GM19328 (cell line): ENCODE measurements at regions not wholly inside any gene's neighbourhood (a gene's known extent, or its start where the extent isn't known, plus 50 kb on each side); places are given as distances from the start of the nearest gene placed in this dataset.

Source experiments
- ATAC-seq: cut with Tn5 transposase; IDR thresholded peaks from one replicate; pipeline ENCODE4 v1.9.1; 2021; ENCODE audit warnings: mild to moderate bottlenecking, moderate library complexity; ENCODE audit not compliant: unreplicated experiment

DNA sequence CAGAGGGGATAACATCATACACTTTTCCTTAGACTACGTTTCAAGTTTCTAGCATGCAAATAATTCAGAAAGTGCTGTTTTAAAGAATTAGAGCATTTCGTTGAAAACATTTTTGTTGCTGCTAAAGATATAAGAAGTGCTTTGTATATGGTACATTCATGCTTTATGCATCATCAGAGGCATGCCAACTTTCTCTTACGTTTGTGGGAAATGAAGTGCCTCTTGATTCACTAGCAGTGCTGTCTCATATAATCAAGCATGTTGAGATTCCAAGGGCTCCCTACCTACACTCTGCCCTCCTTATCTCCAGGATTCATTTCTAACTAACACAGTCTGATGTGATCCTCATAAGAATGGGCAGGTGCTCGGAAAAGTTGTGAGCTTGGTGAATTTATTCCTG is 748.6 kb upstream of the DDX18 start:
- ATAC-seq = no peak

DNA sequence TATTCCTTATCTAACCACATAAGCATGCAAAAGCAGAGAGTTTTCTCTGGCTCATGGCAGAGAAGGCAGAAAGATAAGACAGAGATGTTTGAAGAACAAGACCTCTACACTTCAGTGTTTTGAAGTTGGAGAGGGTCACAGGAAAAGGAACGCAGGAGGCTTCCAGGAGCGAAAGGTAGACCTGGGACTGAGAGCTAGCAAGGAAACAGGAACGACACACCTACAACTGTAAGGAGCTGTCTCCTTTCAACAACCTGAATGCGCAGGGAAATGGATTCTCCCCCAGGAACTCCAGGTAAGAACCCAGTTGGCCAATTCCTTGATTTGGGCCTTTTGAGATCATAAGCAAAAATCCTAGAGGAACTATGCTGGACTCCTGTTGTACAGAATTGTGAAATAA is 746.6 kb upstream of the DDX18 start:
- no peak for ATAC-seq

DNA sequence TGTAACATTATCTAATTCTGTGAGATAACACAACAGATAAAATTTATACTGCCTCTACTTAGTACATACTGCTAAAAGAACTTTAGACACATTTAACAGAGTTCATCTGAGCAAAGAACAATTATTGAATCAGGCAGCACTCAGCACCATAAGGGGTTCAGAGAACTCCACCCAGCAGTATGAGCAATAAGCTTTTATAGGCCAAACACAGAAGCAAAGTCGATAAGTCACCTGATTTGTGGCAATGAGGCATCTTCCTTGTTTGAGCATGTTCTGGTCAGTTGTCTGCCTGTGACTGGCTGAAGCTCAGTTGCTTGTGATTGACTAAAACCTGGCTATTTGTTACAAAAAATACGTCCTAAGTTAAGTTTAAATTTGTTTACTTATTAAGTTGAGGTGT is 746.1 kb upstream of the DDX18 start:
- ATAC-seq = no peak

DNA sequence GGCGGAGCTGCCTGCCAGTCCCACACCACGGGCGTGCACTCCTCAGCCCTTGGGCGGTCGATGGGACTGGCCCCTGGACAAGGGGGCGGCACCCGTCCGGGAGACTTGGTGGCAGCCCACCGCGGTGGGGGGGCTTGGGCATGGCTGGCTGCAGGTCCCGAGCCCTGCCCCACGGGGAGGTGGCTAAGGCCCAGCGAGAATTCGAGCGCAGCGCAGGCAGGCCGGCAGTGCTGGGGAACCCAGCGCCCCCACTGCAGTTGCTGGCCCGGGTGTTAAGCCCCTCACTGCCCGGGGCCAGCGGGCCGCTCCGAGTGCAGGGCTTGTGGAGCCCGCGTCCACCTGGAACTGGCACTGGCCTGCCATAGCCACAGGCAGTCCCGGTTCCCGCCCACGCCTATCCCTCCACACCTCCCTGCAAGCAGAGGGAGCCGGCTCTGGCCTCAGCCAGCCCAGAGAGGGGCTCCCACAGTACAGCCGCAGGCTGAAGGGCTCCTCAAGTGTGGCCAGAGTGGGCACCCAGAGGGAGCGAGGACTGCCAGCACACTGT is 742.9 kb upstream of the DDX18 start:
- ATAC-seq = no peak

DNA sequence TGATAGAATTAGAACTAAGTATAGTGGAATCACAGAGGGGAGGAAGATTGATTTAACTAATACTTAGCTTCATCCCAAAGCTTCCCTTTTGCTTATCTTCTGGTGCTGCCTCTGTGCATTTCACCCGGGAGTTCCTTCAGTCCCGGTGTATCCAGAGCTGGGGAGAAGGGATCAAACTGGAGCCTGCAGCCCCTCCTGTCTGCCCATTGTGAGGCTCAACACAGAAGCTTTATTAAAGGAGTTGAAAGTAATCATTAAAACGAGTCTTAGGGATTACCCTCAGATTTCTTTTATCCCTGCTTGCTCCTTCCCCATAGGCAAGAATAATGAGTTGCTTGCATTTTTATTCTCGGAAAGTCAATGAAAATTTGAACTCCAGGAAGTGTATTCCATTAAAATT is 739.7 kb upstream of the DDX18 start:
- no peak for ATAC-seq

DNA sequence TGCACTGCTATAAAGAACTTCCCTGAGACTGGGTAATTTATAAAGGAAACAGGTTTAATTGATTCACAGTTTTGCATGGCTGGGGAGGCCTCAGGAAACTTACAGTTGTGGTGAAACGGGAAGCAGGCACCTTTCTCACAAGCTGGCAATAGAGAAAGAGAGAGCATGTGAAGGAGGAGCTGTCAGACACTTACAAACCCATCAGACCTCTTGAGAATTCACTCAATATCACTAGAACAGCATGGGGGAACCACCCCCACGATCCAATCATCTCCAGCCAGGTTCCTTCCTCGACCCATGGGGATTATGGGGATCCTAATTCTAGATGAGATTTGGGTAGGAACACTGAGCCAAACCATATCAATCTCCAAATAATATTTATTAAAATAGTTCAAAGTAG is 729.2 kb upstream of the DDX18 start:
- no peak for ATAC-seq

DNA sequence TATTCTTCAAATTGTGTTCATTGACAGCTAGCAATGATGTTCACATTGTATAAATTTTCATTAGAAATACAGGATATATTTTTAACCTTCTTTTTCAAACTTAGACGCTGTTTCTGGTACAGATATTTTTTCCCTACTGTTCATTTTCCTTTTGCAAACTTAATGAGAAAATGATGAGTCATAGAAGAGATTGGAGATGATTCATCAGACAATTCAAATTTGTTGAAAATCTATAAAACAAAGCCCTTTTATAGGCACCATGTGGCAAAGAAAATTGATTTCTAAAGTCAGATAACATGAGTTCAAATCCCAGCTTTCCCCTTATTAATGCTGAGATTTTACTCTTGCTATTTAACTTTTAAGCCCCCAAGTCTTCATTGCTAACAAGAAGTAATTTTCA is 728.8 kb upstream of the DDX18 start:
- ATAC-seq = no peak

DNA sequence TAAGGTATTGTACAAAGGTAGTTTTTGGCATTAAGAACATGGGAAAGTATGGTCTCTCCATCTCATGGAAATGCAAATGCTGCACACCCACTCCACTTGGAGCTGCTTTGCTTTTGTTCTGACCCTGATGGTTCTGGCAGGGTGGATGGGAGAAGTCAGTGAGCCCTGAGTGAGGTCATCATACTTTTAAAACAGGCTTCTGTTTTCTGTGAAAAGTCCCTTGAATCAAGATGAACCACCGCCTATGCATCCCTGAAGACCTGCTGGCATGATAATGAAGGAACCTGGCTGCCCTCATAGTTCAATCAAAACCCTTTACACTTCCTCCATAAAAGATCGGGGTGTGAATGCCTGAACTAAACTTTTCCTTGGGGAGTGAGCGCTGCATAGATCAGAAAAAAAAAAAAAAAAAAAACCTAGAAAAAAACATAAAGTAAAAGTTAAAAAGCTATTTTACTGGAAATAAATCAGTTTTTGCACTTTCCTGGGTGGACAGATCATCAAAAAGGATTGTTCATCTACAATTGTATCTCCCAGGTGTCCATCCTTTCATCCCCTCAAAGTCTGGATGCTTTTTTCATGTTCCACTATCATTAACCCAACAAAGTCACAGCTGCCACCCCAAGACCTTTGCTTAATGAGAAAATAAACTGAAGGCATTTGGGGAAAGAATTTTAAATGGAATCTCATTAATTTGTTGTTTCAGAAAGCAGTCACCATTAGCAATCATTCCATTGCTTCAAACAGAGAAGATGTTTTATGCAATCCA is 728.1 kb upstream of the DDX18 start:
- no peak for ATAC-seq

DNA sequence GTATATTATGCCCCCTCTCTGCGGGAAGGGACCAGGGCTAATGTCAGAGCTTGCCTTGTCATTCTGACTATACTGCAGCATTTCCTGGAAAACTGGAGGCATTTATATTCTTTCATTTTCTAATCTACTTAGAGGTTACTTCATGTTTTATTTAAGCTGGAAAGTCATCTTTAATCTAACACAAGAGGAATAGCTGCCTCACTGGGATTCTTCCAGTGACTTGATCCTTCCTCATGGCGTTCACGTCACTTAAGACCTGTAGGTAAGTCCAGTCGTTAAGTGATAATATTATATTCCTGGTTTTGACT is 727.6 kb upstream of the DDX18 start:
- no peak for ATAC-seq

DNA sequence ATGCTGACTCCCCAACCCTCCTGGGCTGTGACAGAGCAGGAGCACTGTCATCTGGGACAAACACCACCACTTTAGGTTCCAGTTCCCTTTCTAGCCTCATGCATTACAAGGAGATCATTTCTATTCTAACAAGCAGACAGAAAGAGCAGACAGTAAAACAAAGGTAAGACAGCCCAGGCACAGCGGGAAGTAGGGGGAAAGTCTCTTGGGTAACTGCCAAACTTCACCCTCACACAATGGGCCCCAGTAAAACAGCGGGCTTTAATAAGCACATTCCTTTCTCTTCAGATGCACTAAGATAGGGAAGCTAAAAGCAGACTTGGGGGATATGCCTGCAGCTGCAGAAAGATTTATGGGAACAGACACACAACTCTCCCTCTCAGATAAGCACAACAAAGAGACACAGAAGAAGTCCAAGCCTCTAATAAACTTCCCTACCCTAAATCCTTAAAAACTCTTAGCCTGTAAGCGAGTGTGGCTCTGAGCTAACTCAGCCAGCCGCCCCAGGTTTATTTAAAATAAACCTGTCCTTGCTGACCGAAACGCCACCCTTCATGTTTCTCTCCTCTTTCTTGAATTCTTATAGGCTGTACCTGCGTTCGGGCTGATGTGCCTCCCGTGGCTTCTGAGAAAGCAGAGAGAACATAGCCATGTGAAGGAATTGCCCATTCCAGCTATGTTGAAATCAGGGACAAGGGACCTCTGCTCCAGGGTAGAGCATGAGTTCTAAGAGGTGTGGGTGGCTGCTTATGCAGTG is 726.8 kb upstream of the DDX18 start:
- no peak for ATAC-seq

DNA sequence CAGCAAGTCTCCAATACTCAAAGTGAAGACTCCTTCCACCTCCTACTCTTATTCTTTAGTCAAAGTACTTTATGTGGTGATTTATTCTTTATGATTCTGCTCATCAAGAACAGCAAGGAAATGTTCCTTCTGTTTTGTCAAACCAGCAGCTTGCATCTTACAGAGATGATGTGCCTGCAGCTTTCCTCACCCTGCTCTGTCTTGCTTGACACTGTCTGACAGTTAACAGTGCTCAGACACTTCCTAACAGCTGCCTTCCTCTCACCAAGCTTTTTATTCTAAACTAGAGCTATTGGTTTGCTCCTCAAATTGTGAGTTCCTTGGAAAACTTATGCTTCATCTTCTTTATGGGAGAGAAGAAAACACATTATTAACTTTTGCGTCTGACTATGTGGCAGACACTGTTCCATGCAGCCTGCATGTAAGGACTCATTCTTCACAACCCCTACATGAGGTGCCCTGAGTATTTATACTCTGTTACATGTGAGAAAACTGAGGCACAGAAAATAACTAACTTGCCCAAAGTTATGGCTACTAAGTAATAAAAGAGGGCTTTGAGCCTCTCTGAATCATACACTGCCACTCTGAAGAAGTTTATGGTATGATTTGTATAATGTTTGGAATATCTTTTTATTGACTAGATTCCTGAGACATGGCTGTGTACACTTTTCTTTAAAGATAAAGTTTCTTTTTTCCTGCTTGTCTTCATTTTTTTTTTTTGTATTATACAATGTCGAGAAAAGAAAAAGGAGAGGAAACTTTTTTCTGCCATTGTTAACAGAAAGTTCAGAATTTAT is 723.3 kb upstream of the DDX18 start:
- ATAC-seq = no peak

DNA sequence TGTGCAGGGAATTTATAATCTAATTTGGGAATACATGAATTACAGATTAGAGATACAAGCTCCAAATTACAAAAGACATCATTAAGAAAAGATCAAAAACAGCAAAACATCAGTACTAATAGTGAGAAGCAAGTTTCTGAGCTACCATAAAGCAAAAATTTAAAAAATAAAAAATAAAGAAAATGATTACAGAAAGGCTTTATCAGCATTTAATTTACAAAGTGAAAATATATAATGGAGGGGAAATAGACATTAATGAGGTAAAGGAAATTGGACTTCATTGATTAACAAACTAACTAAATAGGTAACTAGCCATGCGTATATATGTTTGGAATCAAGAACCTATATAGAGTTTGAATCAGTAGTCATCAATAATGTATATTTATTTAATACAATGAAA is 712.9 kb upstream of the DDX18 start:
- no peak for ATAC-seq

DNA sequence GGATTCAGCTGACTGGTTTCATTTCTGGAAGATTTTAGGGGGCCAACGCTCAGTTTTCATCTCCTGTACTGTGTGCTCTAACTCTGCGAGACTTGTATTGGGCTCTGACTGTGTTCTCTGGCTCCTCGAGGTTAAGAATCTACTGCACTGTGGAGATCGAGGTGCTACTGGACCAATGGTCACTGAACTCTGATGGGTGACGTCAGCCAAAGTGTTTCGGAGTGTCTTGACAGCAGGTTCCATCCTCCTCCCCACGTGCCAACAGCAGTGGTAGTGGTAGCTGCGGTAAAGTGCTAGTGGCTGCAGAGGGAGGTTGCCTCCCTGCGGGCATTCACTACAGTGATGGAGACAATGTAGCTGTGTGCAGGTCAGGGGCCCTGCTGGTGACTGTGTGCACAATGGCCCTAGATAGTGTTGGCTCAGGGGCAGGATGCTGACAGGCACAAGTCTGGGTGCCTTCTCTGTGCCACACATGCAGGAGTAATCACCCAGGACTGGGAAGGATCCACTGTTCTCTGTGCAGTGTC is 705.7 kb upstream of the DDX18 start:
- ATAC-seq = no peak

DNA sequence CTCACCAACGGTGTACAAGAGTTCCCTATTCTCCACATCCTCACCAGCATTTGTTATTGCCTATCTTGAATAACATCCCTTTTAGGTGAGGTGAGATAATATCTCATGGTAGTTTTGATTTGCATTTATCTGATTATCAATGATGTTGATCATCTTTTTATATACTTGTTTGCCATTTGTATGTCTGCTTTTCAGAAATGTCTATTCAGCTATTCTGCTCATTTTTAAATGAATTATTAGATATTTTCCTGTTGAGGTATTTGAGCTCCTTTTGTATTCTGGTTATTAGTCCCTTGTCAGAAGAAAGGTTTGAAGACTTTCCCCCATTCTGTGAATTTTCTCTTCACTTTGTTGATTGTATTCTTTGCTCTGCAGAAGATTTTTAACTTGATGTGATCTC is 695.5 kb upstream of the DDX18 start:
- no peak for ATAC-seq

DNA sequence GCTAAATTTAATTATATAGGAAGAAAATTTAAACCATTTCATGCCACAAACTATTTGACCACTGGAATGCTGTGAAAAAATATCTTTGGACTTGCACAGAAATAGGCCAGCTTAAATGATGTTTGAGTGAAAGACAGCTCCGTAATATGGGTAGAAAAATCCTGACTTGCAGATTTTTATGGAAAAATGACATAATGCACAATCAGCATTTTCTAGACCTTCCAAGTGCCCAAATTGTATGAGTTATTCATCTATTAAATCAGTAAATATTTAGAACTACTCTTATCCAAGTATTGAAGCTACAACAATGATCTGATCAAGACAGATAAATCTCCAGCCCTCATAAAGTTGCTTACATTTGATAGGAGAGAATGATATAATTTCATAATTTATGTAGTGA is 691.1 kb upstream of the DDX18 start:
- ATAC-seq = no peak

DNA sequence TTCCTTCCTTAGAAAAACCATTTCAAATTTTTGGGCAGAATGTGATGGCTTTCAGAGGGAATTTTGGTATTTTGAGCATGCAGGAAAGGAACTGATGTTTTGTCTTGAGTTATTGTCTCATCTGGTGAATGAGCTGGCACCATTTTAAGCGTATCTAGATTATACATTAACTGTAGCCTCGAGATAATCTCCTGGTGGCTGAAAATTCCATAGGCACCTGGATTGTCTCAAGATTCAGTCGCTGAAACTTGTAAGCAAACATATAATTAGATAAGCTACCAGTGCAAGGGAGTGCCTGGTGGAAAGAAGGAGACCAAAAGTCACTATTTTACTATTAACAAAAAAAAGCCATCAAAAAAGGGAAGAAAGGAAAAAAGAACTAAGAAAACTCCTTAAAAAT is 687.8 kb upstream of the DDX18 start:
- no peak for ATAC-seq

DNA sequence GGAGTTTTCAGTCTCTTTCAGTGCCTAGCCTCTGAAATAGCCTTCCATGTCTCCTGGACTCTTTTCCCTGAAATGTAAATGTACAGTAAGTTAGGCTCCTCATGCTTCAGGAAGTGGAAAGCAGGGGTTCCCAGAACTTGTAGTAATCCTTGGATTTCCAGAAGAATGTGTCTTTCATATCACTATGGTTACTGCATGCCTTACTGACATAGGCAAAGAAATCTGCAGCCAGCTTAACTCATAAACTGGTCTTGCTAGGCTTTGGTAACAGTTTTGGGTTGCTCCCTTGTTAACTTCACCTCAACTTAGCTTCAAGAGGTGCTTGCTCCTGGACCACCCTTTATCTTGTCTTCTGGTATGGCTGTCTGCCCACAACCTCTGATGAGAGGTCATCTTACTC is 686.8 kb upstream of the DDX18 start:
- ATAC-seq = no peak

DNA sequence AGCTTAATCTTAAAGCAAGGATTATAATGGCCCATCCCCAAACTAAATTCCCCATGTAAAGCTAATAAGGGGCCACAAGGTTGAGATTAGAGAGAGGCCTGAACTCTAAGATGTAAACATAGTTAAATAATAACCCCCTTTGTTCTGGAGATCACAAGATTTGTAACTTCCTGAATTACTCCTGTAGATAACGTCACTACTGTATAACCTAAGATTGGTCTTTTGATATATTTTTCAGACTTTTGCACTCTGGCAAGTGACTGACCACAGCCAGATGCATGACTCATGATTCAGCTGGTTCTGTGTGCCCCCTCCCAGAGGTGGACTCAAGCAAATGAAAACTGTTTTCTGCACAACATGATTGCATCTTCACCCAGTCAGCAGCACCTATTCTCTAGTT is 686.0 kb upstream of the DDX18 start:
- no peak for ATAC-seq

DNA sequence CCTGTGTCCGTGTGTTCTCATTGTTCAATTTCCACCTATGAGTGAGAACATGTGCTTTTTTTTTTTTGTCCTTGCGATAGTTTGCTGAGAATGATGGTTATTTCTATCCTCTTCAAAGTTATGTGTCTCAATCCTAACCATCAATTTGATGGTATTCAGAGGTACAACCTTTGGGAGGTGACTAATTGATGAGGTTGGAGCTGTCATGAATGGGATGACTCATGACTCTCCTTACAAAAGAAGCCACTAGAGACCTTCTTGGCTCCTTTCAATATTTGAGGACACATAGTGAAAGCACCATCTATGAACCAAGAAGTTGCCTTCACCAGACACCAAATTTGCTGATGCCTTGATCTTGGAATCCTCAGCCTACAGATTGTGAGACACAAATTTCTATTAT is 677.1 kb upstream of the DDX18 start:
- ATAC-seq = no peak

DNA sequence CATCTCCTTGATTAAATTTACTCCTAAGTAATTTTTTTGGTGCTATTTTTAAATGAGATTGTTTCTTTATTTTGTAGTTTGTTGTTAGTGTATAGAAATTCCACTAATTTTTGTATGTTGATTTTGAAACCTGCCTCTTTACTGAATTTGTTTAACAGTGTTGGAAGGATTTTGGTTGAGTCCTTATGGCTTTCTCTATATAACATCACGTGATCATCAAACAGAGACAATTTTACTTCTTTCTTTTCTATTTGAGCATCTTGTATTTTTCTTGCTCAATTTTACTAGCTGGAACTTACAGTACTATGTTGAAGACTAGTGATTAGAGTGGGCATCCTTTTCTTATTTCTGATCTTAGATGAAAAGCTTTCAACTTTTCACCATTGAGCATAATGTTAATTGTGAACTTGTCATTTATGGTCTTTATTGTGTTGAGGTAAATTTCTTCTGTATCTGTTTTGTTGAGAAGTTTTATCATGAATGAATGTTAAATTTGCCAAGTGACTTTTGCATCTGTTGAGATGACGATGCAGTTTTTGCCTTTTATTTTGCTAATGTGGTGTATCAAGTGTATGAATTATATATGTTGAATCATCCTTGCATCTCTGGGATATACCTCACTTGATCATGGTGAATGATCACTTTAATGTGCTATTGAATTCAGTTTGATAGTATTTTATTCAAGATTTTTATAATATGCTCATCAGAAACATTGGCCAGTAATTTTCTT is 645.3 kb upstream of the DDX18 start:
- no peak for ATAC-seq

DNA sequence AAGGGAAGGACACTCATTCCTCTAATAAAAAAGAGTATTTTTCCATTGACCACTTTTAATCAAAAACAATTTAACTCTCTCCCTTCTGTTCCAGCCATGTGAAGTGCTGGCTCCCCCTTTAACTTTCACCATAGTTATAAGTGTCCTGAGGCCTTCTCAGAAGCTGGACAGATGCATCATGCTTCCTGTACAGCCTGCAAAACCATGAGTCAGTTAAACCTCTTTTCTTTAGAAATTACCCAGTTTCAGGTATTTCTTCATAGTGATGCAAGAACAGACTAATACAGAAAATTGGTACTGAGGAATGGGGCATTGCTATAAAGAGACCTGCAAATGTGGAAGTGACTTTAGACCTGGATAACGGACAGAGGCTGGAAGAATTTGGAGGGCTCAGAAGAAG is 643.6 kb upstream of the DDX18 start:
- no peak for ATAC-seq
